Chondrocyte (in vitro differentiated cells): ENCODE measurements at regions not wholly inside any gene's neighbourhood (a gene's known extent, or its start where the extent isn't known, plus 50 kb on each side); places are given as distances from the start of the nearest gene placed in this dataset.

Experiments
- DNase-seq: peaks from one replicate; pipeline ENCODE4 v3.0.0; 2021; ENCODE audit warnings: mixed read lengths, low spot score
- H3K27ac Mint-ChIP-seq: one replicate; pipeline ENCODE4 v1.8.0; 2021; ENCODE audit warnings: mild to moderate bottlenecking, moderate library complexity, mixed read lengths; ENCODE audit not compliant: unreplicated experiment
- H3K27me3 Mint-ChIP-seq: 2 replicates; pipeline ENCODE4 v1.8.0; 2021; ENCODE audit warnings: low read depth, mixed read lengths
- H3K36me3 Mint-ChIP-seq: 2 replicates; pipeline ENCODE4 v1.8.0; 2021; ENCODE audit warnings: low read depth, mixed read lengths
- H3K4me1 Mint-ChIP-seq: 2 replicates; pipeline ENCODE4 v1.8.0; 2021; ENCODE audit warnings: low read depth, mild to moderate bottlenecking, mixed read lengths
- H3K4me3 Mint-ChIP-seq: one replicate; pipeline ENCODE4 v1.8.0; 2021; ENCODE audit warnings: mild to moderate bottlenecking, moderate library complexity, mixed read lengths; ENCODE audit not compliant: unreplicated experiment
- H3K9me3 Mint-ChIP-seq: 2 replicates; pipeline ENCODE4 v1.8.0; 2021; ENCODE audit warnings: low read depth, mixed read lengths
- CTCF ChIP-seq: fragments of 200-600 bp; sonication (generic); IDR thresholded peaks from 2 replicates; pipeline ENCODE4 v1.5.0; 2021; ENCODE audit warnings: antibody characterized with exemption, mild to moderate bottlenecking, moderate library complexity

DNA sequence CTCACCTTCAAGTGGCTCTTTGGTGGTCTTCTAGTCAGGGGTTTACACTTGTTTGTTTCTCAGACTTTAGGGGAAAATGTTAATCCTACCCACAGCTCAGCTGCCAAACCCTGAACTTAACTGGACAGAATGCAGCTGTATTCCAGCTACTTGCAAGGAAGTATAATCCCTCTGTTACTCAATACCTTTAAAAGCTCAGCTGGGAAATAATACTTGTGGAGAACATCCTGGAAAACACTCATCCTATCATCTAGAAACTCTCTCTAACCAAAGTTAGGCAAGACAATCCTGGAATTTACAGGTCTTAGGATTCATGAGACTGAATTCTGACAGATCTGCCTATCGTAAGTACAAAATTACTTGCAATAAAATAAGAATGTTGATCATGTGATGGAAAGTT is 404.1 kb downstream of the ADAMTS20 start:
- no peaks in the 10 kb centered on the region for H3K9me3 Mint-ChIP-seq
- no peak overlapping the region for H3K4me3 Mint-ChIP-seq
- DNase-seq: no peak
- H3K4me1 Mint-ChIP-seq: peaks cover 14% of the 10 kb centered on the region
- no peak overlapping the region for H3K27ac Mint-ChIP-seq
- no peaks in the 10 kb centered on the region for H3K36me3 Mint-ChIP-seq
- no peaks in the 10 kb centered on the region for H3K27me3 Mint-ChIP-seq
- TF ChIP-seq CTCF: no peak

DNA sequence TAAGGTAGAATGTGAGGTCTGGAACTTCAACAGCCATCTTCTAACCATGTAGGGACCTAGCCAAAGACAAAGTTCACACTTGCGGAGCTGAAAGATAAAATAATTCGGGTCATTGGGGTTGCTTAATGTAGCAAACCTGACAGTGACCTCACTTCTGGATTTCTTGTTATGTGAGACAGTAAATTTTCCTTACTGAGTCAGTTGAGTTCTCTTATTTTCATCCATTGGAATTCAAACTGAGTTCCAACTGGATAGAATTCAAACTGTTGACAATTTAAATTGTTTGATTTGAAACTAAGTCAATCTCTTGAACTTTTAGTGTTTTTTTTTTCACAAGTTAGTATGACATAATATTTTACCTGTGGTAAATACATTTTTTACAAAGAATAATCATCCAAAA is 406.5 kb downstream of the ADAMTS20 start:
- Mint-ChIP-seq H3K36me3 (peaks cover 1% of the 10 kb centered on the region), H3K27ac (no peak overlapping the region), H3K4me1 (peaks cover 11% of the 10 kb centered on the region), H3K4me3 (no peak overlapping the region), H3K9me3 (peaks cover 9% of the 10 kb centered on the region), H3K27me3 (no peaks in the 10 kb centered on the region)
- DNase-seq: no peak
- TF ChIP-seq CTCF: no peak

- H3K27ac Mint-ChIP-seq: no peak overlapping the region
- no peak for TF ChIP-seq CTCF
Measured at GRCh38 chr12:43143278-43143677, 408.7 kb downstream of the ADAMTS20 start.

DNA sequence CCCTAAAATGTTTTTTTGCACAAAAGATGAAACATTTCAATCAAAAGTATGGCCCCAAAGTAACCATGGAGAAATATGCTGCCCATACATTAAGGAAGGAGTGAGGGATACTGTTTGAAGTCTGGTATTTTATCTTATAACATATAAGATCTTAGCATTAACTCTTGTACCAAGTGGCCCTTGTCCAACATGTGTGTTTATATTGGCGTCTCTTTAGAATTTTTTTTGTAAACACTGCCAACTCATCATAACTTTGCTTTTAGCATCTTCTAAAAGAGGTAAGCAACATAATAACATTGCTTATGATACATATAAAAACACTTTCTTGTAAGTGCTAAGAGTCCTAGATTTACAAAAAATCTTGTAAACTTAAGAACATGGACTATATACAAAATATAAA is 419.7 kb downstream of the ADAMTS20 start:
- H3K9me3 Mint-ChIP-seq: peaks cover 14% of the 10 kb centered on the region
- no peak for DNase-seq
- peaks cover 18% of the 10 kb centered on the region for H3K4me1 Mint-ChIP-seq
- no peak for TF ChIP-seq CTCF
- H3K36me3 Mint-ChIP-seq: peaks cover 7% of the 10 kb centered on the region
- H3K27me3 Mint-ChIP-seq: no peaks in the 10 kb centered on the region
- no peak overlapping the region for H3K4me3 Mint-ChIP-seq
- H3K27ac Mint-ChIP-seq: no peak overlapping the region

More at GRCh38 chr12:43143278-43143677, 408.7 kb downstream of the ADAMTS20 start:
- peaks cover 8% of the 10 kb centered on the region for H3K4me1 Mint-ChIP-seq
- H3K27me3 Mint-ChIP-seq: no peaks in the 10 kb centered on the region
- peaks cover 21% of the 10 kb centered on the region for H3K9me3 Mint-ChIP-seq
- peaks cover 8% of the 10 kb centered on the region for H3K36me3 Mint-ChIP-seq
- no peak overlapping the region for H3K4me3 Mint-ChIP-seq
- DNase-seq: no peak

- H3K36me3 Mint-ChIP-seq: peaks cover 7% of the 10 kb centered on the region
- no peak for DNase-seq
- H3K27ac Mint-ChIP-seq: no peak overlapping the region
- no peak overlapping the region for H3K4me3 Mint-ChIP-seq
- TF ChIP-seq CTCF: no peak
- peaks cover 14% of the 10 kb centered on the region for H3K9me3 Mint-ChIP-seq
- no peaks in the 10 kb centered on the region for H3K27me3 Mint-ChIP-seq
- H3K4me1 Mint-ChIP-seq: peaks cover 18% of the 10 kb centered on the region
Measured at GRCh38 chr12:43131301-43131700, 420.7 kb downstream of the ADAMTS20 start.
